SK-N-MC (cell line): ENCODE measurements at regions not wholly inside any gene's neighbourhood (a gene's known extent, or its start where the extent isn't known, plus 50 kb on each side); places are given as distances from the start of the nearest gene placed in this dataset.

Experiments
- EZH2 ChIP-seq: fragments of 200-600 bp; sonication (generic); IDR thresholded peaks from one replicate; pipeline ENCODE4 v1.6.1; 2017; ENCODE audit warnings: antibody characterized with exemption
- POLR2AphosphoS5 ChIP-seq: IDR thresholded peaks from 2 replicates; pipeline ENCODE4 v1.6.1; 2012; ENCODE audit warnings: mild to moderate bottlenecking, low read depth, low read length, borderline replicate concordance

DNA sequence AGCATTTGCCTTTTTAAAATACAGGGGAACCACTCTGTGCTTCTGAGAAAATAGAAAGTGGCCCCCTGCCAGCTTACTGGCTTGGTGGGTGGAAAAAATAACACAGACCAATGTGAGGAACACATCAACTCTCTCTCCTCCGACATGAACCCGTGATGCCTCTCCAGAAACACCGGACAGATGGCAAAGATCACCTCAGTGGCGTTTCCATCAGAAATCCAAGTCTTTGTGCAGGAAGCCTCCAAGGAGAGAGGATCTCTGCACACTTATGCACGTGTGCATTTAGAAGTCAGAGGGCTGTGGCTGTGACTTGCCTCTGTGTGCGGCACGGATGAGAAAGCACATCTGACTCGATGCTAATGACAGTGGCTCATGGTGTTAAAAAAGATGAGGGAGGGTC is 112.3 kb upstream of the KLF12 start:
- TF ChIP-seq POLR2AphosphoS5 (no peak), EZH2 (no peak)
